Adrenal gland (tissue), 9 donors: ENCODE measurements at regions not wholly inside any gene's neighbourhood (a gene's known extent, or its start where the extent isn't known, plus 50 kb on each side); places are given as distances from the start of the nearest gene placed in this dataset.

Source experiments
- DNase-seq, 7 donors: peaks; one replicate each; pipeline ENCODE4 v3.0.0-alpha.2; 2019 to 2020
- H3K27ac ChIP-seq, 5 donors: fragments of 200-600 bp; sonication (generic) in 4 of 5; 1 replicate in 3 of 5; 2 replicates in 2 of 5; pipeline versions ENCODE4 v1.5.1 to v1.8.0; 2016 to 2020; ENCODE audit warnings: mild to moderate bottlenecking in 1 of 5
- H3K27me3 ChIP-seq: fragments of 200-600 bp; 2 replicates; pipeline ENCODE4 v1.8.0; 2021
- H3K36me3 ChIP-seq, 2 donors: fragments of 200-600 bp; replicated peaks in 1 of 2; 1 replicate in 1 of 2; 2 replicates in 1 of 2; pipeline versions ENCODE4 v1.5.1 to v1.8.0; 2018 to 2022
- H3K4me1 ChIP-seq, 2 donors: fragments of 200-600 bp; replicated peaks in 1 of 2; 1 replicate in 1 of 2; 2 replicates in 1 of 2; pipeline versions ENCODE4 v1.5.1 to v1.8.0; 2018 to 2021
- H3K4me3 ChIP-seq, 4 donors: fragments of 200-600 bp; sonication (generic) in 3 of 4; one replicate each; pipeline ENCODE4 v1.5.1; 2016 to 2018
- H3K9me3 ChIP-seq, 3 donors: fragments of 200-600 bp; sonication (generic) in 1 of 3; replicated peaks in 1 of 3; 1 replicate in 2 of 3; 2 replicates in 1 of 3; pipeline versions ENCODE4 v1.5.1 to v1.8.0; 2016 to 2021
- POLR2A ChIP-seq, 2 donors: fragments of 450-650 bp; IDR thresholded peaks; one replicate each; pipeline ENCODE4 v1.6.1; 2017; ENCODE audit warnings: antibody characterized with exemption in 2 of 2, mild to moderate bottlenecking in 2 of 2, moderate library complexity in 1 of 2
- WGBS, 4 donors: extraction: QIAGEN DNeasy Blood & Tissue Kit in 2 of 4; methylation state at CpG; one replicate each; pipeline versions ENCODE4 v1.1.5 to v1.1.7; 2013 to 2017; 5-methylcytosine and 5-hydroxymethylcytosine counted together
- intact Hi-C, 2 donors: fragments of 100-400 bp; cut with DNase I; formaldehyde crosslinking; loops; one replicate each; pipeline versions ENCODE4 v1.14.1 to v1.15.0; 2022 to 2023
- TF ChIP-seq, protein P1 (sequence below), 6 experiments: fragments of 450-650 bp in 4 of 6; fragments of 200-600 bp in 2 of 6; sonication (generic) in 1 of 6; IDR thresholded peaks; 1 replicate in 5 of 6; 2 replicates in 1 of 6; pipeline versions ENCODE4 v1.5.1 to v1.8.0; 2016 to 2021; ENCODE audit warnings: antibody characterized with exemption in 6 of 6, mild to moderate bottlenecking in 2 of 6, moderate library complexity in 1 of 6
- donor health status: healthy with polysubstance abuse.
- donor health status: Bipolar disorder and iron deficiency.
- donor health status: DM: yes; HTN: yes; CAD: no.
- donor health status: DM: no; HTN: no; CAD: no.
- donor health status: DM: no; HTN: no; CAD: no.

DNA sequence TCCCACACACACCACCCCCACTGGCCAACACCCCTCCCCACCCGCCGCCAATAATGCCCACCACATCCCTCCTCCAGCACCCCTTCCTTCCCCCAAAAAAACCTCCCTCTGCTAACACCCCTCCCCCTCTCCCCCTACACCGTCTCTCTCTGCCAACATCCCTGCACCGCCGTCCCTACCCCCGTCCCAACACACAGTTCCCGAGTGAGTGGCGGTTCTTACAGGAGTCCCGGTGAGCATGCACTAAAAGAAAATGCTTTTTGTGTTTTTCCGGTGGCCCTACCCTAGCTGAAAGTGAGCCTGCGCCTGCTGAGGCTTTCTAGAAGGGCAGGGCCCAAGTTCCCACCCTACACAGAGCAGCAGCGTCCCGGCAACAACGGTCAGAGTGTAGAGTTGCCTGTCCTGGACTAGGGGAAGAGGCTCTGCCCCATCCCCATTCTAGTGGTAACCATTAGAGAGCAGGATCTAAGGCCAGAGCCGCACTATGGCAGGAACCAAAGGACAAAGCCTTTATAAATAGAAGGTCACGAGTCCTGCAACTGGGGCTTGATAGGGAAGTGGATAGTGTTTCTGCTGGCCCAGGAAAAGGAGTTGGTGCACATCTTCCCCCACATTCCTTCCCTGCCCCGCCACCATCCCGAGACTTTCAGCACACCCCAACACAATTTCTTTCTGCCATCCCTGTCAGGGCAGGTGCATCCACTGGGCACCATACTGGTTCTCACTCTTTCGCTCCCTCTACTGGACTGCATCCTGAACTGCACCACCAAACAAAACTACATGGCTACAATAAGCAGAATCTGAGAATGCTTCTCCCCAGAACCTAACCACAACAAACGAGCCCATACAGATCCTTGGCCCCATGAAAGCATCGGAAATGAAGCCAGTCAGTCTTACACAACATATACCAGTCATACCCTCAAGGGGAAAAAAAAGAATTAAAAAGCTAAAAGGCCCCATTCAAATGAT is 78.1 kb upstream of the PAGE3 start:
- TF ChIP-seq, protein P1, sequence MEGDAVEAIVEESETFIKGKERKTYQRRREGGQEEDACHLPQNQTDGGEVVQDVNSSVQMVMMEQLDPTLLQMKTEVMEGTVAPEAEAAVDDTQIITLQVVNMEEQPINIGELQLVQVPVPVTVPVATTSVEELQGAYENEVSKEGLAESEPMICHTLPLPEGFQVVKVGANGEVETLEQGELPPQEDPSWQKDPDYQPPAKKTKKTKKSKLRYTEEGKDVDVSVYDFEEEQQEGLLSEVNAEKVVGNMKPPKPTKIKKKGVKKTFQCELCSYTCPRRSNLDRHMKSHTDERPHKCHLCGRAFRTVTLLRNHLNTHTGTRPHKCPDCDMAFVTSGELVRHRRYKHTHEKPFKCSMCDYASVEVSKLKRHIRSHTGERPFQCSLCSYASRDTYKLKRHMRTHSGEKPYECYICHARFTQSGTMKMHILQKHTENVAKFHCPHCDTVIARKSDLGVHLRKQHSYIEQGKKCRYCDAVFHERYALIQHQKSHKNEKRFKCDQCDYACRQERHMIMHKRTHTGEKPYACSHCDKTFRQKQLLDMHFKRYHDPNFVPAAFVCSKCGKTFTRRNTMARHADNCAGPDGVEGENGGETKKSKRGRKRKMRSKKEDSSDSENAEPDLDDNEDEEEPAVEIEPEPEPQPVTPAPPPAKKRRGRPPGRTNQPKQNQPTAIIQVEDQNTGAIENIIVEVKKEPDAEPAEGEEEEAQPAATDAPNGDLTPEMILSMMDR (IDR thresholded peaks at IDR 0.05) = peak; percentile 42 to 66 (median 54)
- TF ChIP-seq POLR2A (IDR thresholded peaks at IDR 0.05) = no peak
- Histone ChIP-seq H3K36me3 (no peaks in the 10 kb centered on the region), H3K4me3 (no peak overlapping the region), H3K27ac (no peak overlapping the region), H3K9me3 (no peaks in the 10 kb centered on the region), H3K27me3 (peaks cover 15% of the 10 kb centered on the region), H3K4me1 (no peaks in the 10 kb centered on the region)
- DNase-seq = peak; percentile 18 to 64 (median 41)
- 43 to 57% (median 43%) methylated on average over 14 to 21 of the region's 21 CpGs for WGBS, 4 donors
- intact Hi-C loops = loop anchor here in 1 of 2 donors (10.0 kb wide), 1 partner anchor 208 kb away; no protein-coding TSS in a partner anchor

DNA sequence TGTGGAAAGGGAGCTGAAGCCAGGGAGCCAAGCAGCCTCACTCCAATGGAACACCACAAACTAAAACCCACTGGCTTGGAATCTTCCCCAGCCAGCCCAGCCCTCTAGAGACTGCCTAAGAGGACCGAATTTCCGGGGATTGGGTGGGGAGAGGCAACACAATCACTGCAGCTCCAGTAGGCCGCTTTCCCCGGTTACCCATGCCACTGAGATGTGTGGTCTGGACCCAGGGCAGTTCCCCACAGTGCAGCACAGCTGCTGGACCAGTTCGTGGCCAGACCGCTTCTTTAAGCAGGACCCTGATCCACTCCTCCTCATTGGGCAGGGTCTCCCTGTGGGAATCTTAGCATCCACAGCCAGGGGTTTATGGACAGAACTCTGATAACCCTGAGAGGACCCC is 91.9 kb upstream of the PAGE3 start:
- Histone ChIP-seq H3K4me1 (no peaks in the 10 kb centered on the region), H3K27me3 (peaks cover 23% of the 10 kb centered on the region), H3K36me3 (no peaks in the 10 kb centered on the region), H3K27ac (no peak overlapping the region), H3K4me3 (no peak overlapping the region), H3K9me3 (no peaks in the 10 kb centered on the region)
- TF ChIP-seq, protein P1 (IDR thresholded peaks at IDR 0.05) = no peak
- TF ChIP-seq POLR2A (IDR thresholded peaks at IDR 0.05) = no peak
- intact Hi-C loops = no loop called here
- no peak for DNase-seq
- WGBS, 4 donors = 40 to 71% (median 60%) methylated on average over 1 to 6 of the region's 6 CpGs

DNA sequence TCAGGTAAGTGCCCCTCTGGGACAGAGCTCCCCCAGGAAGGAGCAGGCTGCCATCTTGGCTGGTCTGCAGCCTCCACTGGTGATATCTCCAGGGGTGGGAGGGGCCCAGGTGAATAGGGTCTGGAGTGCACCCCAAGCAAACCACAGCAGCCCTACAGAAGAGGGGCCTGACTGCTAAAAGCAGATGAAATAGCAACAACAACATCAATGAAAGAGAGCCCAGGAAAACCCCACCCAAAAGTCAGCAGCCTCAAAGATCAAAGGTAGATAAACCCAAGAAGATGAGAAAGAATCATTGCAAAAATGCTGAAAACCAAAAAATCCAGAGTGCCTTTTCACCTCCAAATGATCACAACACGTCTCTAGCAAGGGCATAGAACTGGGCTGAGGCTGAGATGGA is 92.5 kb upstream of the PAGE3 start:
- intact Hi-C loops = no loop called here
- Histone ChIP-seq H3K4me3 (no peak overlapping the region), H3K27me3 (peaks cover 23% of the 10 kb centered on the region), H3K27ac (no peak overlapping the region), H3K9me3 (no peaks in the 10 kb centered on the region), H3K36me3 (no peaks in the 10 kb centered on the region), H3K4me1 (no peaks in the 10 kb centered on the region)
- DNase-seq = no peak
- WGBS, 4 donors = 25 to 44% (median 42%) methylated on average over 1 of the region's 1 CpG
- TF ChIP-seq POLR2A (IDR thresholded peaks at IDR 0.05) = no peak
- TF ChIP-seq, protein P1 (IDR thresholded peaks at IDR 0.05) = no peak

DNA sequence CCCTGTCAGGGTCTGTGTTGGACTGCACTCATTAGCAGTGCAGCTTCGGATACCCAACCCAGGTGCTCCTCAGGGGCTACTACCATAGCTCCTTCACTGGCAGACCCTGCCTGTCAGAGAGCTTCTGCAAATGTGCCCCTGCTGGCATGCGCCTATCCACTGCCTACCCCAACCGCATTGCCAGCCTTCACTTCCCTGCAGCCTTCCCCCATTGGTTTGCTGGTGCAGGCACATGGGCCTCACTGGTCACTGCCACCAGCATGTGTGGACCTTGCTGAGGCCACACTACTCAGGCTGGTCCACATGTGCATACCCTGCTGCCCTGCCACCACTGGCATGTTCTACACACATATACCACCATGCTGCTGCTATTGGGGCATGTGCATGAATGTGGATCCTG is 72.5 kb upstream of the MAGEH1 start:
- H3K27ac ChIP-seq = no peak overlapping the region
- TF ChIP-seq POLR2A (IDR thresholded peaks at IDR 0.05) = no peak
- TF ChIP-seq, protein P1 (IDR thresholded peaks at IDR 0.05) = no peak
- DNase-seq = no peak
- H3K4me3 ChIP-seq = no peak overlapping the region
- no peaks in the 10 kb centered on the region for H3K4me1 ChIP-seq
- 78 to 79% methylated on average over 3 of the region's 3 CpGs; no CpG with 5 or more reads in 2 of the 4 donors for WGBS, 4 donors
- intact Hi-C loops = no loop called here
- peaks cover 28% of the 10 kb centered on the region for H3K27me3 ChIP-seq
- no peaks in the 10 kb centered on the region for H3K9me3 ChIP-seq
- no peaks in the 10 kb centered on the region for H3K36me3 ChIP-seq
